ENCODE measurements at regions not wholly inside any gene's neighbourhood (a gene's known extent, or its start where the extent isn't known, plus 50 kb on each side); places are given as distances from the start of the nearest gene placed in this dataset.
"Not testable (repeated sequence)": the region's sequence is repeated elsewhere in the genome, so short reads cannot be mapped to it uniquely, and the experiment has no call there.

GRCh38 chr5:130759061-130759460 is 406.0 kb downstream of the HINT1 start:
- no peak for FAIRE-seq

GRCh38 chr5:130747556-130747955 is 417.5 kb downstream of the HINT1 start:
- FAIRE-seq = no peak
- no peak for DNase-seq (ENCODE audit: extremely low spot score, insufficient read length, low read depth)

More at GRCh38 chr5:130759061-130759460, 406.0 kb downstream of the HINT1 start:
- DNase-seq (ENCODE audit: extremely low spot score, insufficient read length, low read depth) = no peak

- not testable (repeated sequence) for FAIRE-seq; DNase-seq (ENCODE audit: extremely low spot score, insufficient read length, low read depth)
Observed at GRCh38 chr5:130746641-130747040, 418.4 kb downstream of the HINT1 start.

GRCh38 chr5:130743092-130743491 is 422.0 kb downstream of the HINT1 start:
- DNase-seq (ENCODE audit: extremely low spot score, insufficient read length, low read depth) = no peak

GRCh38 chr5:130740047-130740569 is 424.9 kb downstream of the HINT1 start:
- DNase-seq (ENCODE audit: extremely low spot score, insufficient read length, low read depth) (no peak), FAIRE-seq (no peak)

More at GRCh38 chr5:130743092-130743491, 422.0 kb downstream of the HINT1 start:
- FAIRE-seq = no peak

GRCh38 chr5:130731839-130732238 is 433.2 kb downstream of the HINT1 start:
- DNase-seq (ENCODE audit: extremely low spot score, insufficient read length, low read depth) = no peak
- no peak for FAIRE-seq

- FAIRE-seq (no peak), DNase-seq (ENCODE audit: extremely low spot score, insufficient read length, low read depth) (no peak)
Observed at GRCh38 chr5:130729541-130729940, 435.5 kb downstream of the HINT1 start.

GRCh38 chr5:130727830-130728229 is 437.2 kb downstream of the HINT1 start:
- DNase-seq (ENCODE audit: extremely low spot score, insufficient read length, low read depth) (no peak), FAIRE-seq (no peak)

- no peak for FAIRE-seq
- no peak for DNase-seq (ENCODE audit: extremely low spot score, insufficient read length, low read depth)
Observed at GRCh38 chr5:130724658-130725057, 440.4 kb downstream of the HINT1 start.

GRCh38 chr5:130720355-130720754 is 444.7 kb downstream of the HINT1 start:
- no peak for FAIRE-seq
- no peak for DNase-seq (ENCODE audit: extremely low spot score, insufficient read length, low read depth)

- DNase-seq (ENCODE audit: extremely low spot score, insufficient read length, low read depth) (no peak), FAIRE-seq (no peak)
Observed at GRCh38 chr5:130715541-130715940, 449.5 kb downstream of the HINT1 start.

GRCh38 chr5:130714200-130714599 is 450.9 kb downstream of the HINT1 start:
- DNase-seq (ENCODE audit: extremely low spot score, insufficient read length, low read depth) = no peak

GRCh38 chr5:130712324-130712723 is 452.7 kb downstream of the HINT1 start:
- no peak for DNase-seq (ENCODE audit: extremely low spot score, insufficient read length, low read depth)
- no peak for FAIRE-seq

More at GRCh38 chr5:130714200-130714599, 450.9 kb downstream of the HINT1 start:
- no peak for FAIRE-seq

GRCh38 chr5:130710596-130710995 is 454.5 kb downstream of the HINT1 start:
- no peak for FAIRE-seq
- DNase-seq (ENCODE audit: extremely low spot score, insufficient read length, low read depth) = no peak

- no peak for FAIRE-seq
- no peak for DNase-seq (ENCODE audit: extremely low spot score, insufficient read length, low read depth)
Observed at GRCh38 chr5:130708754-130709153, 456.3 kb downstream of the HINT1 start.

- DNase-seq (ENCODE audit: extremely low spot score, insufficient read length, low read depth) = no peak
- no peak for FAIRE-seq
Observed at GRCh38 chr5:130706696-130707095, 458.4 kb downstream of the HINT1 start.

GRCh38 chr5:130705368-130705767 is 459.7 kb downstream of the HINT1 start:
- no peak for DNase-seq (ENCODE audit: extremely low spot score, insufficient read length, low read depth)
- no peak for FAIRE-seq

- FAIRE-seq = no peak
Observed at GRCh38 chr5:130693509-130693908, 471.5 kb downstream of the HINT1 start.

GRCh38 chr5:130692770-130693169 is 472.3 kb downstream of the HINT1 start:
- FAIRE-seq = no peak
- DNase-seq (ENCODE audit: extremely low spot score, insufficient read length, low read depth) = no peak

More at GRCh38 chr5:130693509-130693908, 471.5 kb downstream of the HINT1 start:
- DNase-seq (ENCODE audit: extremely low spot score, insufficient read length, low read depth) = no peak

- DNase-seq (ENCODE audit: extremely low spot score, insufficient read length, low read depth) (no peak), FAIRE-seq (no peak)
Observed at GRCh38 chr5:130689831-130690230, 475.2 kb downstream of the HINT1 start.

- DNase-seq (ENCODE audit: extremely low spot score, insufficient read length, low read depth) = no peak
- FAIRE-seq = no peak
Observed at GRCh38 chr5:130687085-130687733, 477.8 kb downstream of the HINT1 start.

- DNase-seq (ENCODE audit: extremely low spot score, insufficient read length, low read depth) = no peak
- FAIRE-seq = no peak
Observed at GRCh38 chr5:130678637-130679036, 486.4 kb downstream of the HINT1 start.
